ENCODE measurements at regions not wholly inside any gene's neighbourhood (a gene's known extent, or its start where the extent isn't known, plus 50 kb on each side); places are given as distances from the start of the nearest gene placed in this dataset.

DNA sequence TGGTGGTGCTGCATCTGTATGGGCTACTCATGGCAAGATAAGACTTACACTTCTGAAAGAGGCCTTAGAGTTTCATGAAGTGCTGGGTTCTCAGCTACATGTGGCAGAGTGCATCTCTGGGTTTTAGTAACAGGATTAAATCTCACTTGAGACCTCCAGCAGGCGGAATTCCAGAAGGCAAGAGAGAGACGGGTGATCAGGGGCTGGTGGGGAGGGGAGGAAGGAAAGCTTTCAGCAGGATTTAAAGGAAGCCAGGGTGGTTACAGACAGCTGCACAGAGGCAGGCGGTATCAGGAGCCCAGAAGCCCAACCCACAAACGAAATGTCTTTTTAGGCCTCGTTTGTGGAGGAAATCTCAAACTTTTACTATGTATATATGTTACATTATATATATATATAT, 56.2 kb upstream of the CD82 start:
- TF ChIP-seq, protein P1, sequence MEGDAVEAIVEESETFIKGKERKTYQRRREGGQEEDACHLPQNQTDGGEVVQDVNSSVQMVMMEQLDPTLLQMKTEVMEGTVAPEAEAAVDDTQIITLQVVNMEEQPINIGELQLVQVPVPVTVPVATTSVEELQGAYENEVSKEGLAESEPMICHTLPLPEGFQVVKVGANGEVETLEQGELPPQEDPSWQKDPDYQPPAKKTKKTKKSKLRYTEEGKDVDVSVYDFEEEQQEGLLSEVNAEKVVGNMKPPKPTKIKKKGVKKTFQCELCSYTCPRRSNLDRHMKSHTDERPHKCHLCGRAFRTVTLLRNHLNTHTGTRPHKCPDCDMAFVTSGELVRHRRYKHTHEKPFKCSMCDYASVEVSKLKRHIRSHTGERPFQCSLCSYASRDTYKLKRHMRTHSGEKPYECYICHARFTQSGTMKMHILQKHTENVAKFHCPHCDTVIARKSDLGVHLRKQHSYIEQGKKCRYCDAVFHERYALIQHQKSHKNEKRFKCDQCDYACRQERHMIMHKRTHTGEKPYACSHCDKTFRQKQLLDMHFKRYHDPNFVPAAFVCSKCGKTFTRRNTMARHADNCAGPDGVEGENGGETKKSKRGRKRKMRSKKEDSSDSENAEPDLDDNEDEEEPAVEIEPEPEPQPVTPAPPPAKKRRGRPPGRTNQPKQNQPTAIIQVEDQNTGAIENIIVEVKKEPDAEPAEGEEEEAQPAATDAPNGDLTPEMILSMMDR (IDR thresholded peaks at IDR 0.05; ENCODE audit: control insufficient read depth, extremely low read depth, insufficient read depth): no peak
- DNase-seq (ENCODE audit: low read depth): no peak
- H3K4me3 ChIP-seq (ENCODE audit: low read depth, low read length): no peak overlapping the region

DNA sequence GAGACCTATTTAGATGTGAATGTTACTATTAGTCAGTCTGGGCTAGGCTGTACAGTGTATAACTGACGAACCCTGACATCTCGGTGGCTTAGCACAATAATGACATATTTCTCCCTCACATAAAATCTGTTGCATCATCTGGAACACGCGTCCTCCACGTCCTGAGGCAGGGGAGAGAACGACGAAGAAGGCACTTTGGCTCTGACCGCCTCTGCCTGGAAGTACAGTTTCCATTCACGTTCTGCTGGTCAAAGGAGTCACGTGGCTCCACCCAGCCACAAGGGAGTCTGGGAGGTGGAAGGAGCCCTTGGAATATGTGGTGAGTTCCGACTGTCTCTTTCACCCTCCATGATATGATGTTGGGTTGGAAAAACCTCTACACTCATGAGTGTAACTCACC, 55.1 kb upstream of the CD82 start:
- TF ChIP-seq, protein P1 (IDR thresholded peaks at IDR 0.05; ENCODE audit: control insufficient read depth, extremely low read depth, insufficient read depth): no peak
- no peak overlapping the region for H3K4me3 ChIP-seq (ENCODE audit: low read depth, low read length)

DNA sequence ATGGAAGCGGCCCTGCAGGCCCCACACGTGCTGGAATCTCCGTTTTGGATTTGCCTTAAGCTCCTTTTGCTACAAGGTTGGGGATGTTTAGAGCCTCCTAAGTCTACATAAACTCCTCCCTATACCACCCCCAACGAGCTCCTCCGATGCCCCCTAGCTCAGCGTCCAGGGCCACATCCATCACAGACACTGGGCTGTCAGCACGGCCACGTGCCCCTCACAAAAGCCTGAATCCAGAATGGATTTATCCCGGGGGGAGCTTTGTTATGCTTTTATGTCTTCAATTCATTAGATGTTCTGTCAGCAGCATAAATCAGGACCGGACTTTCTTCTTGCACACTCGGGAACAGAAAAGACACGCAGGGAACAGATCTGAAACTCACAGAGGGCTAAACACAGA, 52.6 kb upstream of the CD82 start:
- TF ChIP-seq, protein P1 (IDR thresholded peaks at IDR 0.05; ENCODE audit: control insufficient read depth, extremely low read depth, insufficient read depth): no peak
- H3K4me3 ChIP-seq (ENCODE audit: low read depth, low read length): no peak overlapping the region
- no peak for DNase-seq (ENCODE audit: low read depth)

More for the DNA sequence above, 55.1 kb upstream of the CD82 start:
- no peak for DNase-seq (ENCODE audit: low read depth)

DNA sequence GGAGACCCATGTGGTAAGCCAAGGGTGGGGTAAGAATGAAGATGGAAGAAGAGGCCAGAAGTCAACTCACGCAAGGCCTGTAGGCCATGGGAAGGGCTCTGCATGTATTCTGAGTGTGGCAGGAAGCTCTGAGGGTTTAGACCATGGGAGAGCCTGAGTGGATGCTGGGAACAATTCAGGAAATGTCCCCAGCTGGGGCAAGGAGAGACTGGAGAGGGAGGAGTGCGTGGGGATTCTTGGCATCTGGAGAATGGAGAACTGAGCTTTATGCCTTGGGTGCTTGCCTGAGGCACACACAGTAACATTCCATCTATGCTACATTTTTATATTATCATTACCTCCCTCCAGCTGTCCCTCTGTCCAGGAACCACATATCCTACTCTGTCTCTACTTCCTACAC, 50.4 kb upstream of the CD82 start:
- no peak for DNase-seq (ENCODE audit: low read depth)
- TF ChIP-seq, protein P1 (IDR thresholded peaks at IDR 0.05; ENCODE audit: control insufficient read depth, extremely low read depth, insufficient read depth): no peak
- no peak overlapping the region for H3K4me3 ChIP-seq (ENCODE audit: low read depth, low read length)

Measured in LNCaP clone FGC (cell line).